ENCODE measurements at regions not wholly inside any gene's neighbourhood (a gene's known extent, or its start where the extent isn't known, plus 50 kb on each side); places are given as distances from the start of the nearest gene placed in this dataset.

GRCh38 chr22:48198489-48199459 is 1436.3 kb downstream of the TBC1D22A start:
- TF ChIP-seq ZNF70 (CRISPR knock-in tag; IDR thresholded peaks at IDR 0.05): no peak
- TF ChIP-seq CREB5 (CRISPR knock-in tag; IDR thresholded peaks at IDR 0.05; ENCODE audit: low read depth): no peak
- TF ChIP-seq ZNF8 (CRISPR knock-in tag; IDR thresholded peaks at IDR 0.05): no peak
- no peak for TF ChIP-seq PATZ1 (CRISPR knock-in tag; IDR thresholded peaks at IDR 0.05; ENCODE audit: borderline replicate concordance)
- TF ChIP-seq CSDC2 (CRISPR knock-in tag; IDR thresholded peaks at IDR 0.05): no peak
- no peak for TF ChIP-seq PPARA (CRISPR knock-in tag; IDR thresholded peaks at IDR 0.05; ENCODE audit: borderline replicate concordance)
- no peak for TF ChIP-seq ZNF565 (CRISPR knock-in tag; conservative IDR thresholded peaks at IDR 0.05; ENCODE audit: low read depth)
- no peak for TF ChIP-seq BACH2 (CRISPR knock-in tag; IDR thresholded peaks at IDR 0.05; ENCODE audit: borderline replicate concordance)
- no peak for TF ChIP-seq RARB (CRISPR knock-in tag; IDR thresholded peaks at IDR 0.05)
- no peak for TF ChIP-seq TCF4 (CRISPR knock-in tag; IDR thresholded peaks at IDR 0.05; ENCODE audit: borderline replicate concordance)
- no peak for TF ChIP-seq SNAI2 (CRISPR knock-in tag; IDR thresholded peaks at IDR 0.05)

Measured in SK-N-SH treated with all-trans-retinoic acid at 6 μM for 48 hours (cell line).